ENCODE measurements at regions not wholly inside any gene's neighbourhood (a gene's known extent, or its start where the extent isn't known, plus 50 kb on each side); places are given as distances from the start of the nearest gene placed in this dataset.

DNA sequence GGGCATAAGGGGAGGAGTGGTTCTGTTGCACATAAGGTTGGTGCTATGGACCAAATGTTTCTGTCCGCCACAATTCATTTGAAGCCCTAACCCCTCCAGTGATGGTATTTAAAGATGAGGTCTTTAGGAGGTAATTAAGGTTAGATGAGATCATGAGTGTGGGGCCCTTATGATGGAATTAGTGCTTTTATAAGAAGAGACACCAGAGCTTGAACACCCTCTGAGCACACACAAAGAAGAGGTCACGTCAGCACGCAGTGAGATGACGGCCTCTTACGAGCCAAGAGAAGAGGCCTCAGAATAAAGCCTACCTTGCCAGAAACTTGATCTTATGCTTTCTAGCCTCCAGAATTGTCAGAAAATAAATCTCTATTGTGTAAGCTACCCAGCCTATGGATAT lies 386.4 kb upstream of the CYRIA start:
- FAIRE-seq, result no peak
- no peak for TF ChIP-seq CTCF (IDR thresholded peaks at IDR 0.05; ENCODE audit: insufficient read depth, missing control alignments)
- DNase-seq (ENCODE audit: insufficient read length, low spot score), result no peak

DNA sequence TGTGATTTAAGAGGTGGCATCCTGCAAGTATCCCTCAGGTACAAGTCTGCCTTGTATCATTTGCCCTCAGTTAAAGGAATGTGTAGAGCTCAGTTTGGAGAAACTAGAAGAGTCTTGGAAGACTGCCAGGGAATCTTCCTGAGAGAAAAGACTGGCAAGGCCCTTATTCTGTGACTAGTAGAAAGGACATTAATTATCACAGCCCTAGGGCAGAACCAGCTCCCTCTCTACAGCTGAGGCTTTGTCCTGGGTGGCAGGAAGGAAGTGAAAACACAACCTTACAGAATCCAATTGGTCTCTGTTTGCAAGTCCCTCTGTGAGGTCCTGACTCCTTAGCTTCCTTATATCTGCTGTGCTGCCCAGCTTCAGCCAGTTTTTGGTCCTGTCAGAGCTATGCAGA lies 385.9 kb upstream of the CYRIA start:
- TF ChIP-seq CTCF (IDR thresholded peaks at IDR 0.05; ENCODE audit: insufficient read depth, missing control alignments), result no peak
- FAIRE-seq (no peak), DNase-seq (ENCODE audit: insufficient read length, low spot score) (no peak)

GRCh38 chr2:17043173-17043572 lies 377.5 kb upstream of the CYRIA start:
- DNase-seq (ENCODE audit: insufficient read length, low spot score), result no peak
- FAIRE-seq, result no peak
- no peak for TF ChIP-seq CTCF (IDR thresholded peaks at IDR 0.05; ENCODE audit: insufficient read depth, missing control alignments)

DNA sequence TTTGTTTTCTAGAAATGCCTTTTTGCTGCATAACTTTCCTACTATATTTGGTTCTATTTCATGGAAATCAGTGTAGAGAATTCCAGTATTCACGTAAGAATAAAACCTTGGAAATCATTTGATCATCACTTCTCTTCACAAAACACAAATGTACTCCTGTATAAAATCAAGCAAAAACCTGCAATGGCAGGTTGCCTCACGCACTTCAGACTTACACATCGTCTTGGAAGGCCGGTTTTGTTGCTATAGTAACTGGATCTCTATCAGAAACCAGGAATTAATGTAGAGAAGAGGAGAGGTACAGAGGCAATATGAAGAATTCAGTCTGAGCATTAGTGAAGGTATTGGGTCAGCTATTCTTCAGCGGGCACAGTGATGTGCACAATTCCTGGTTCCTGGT lies 370.7 kb upstream of the CYRIA start:
- DNase-seq (ENCODE audit: insufficient read length, low spot score) (no peak), FAIRE-seq (no peak)
- TF ChIP-seq CTCF (IDR thresholded peaks at IDR 0.05; ENCODE audit: insufficient read depth, missing control alignments), result no peak

DNA sequence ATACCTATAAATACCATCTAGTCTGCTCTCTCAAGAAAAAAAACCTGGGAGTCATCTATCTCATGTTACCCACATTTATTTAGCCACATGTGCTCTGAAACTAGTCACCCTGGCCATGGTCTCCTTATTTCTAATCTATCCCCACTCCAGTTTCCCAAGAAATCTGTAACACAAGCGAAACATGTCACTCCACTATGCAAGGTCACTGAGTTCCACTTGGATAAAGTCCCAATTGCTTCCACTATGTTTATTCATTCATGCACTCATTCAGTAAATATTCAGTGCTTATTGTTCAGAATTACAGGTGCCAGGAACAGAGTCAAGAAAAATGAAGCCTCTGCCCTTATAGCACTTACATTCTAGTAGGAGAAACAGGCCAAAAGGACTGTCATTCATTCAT lies 369.4 kb upstream of the CYRIA start:
- no peak for TF ChIP-seq CTCF (IDR thresholded peaks at IDR 0.05; ENCODE audit: insufficient read depth, missing control alignments)
- FAIRE-seq (no peak), DNase-seq (ENCODE audit: insufficient read length, low spot score) (no peak)

DNA sequence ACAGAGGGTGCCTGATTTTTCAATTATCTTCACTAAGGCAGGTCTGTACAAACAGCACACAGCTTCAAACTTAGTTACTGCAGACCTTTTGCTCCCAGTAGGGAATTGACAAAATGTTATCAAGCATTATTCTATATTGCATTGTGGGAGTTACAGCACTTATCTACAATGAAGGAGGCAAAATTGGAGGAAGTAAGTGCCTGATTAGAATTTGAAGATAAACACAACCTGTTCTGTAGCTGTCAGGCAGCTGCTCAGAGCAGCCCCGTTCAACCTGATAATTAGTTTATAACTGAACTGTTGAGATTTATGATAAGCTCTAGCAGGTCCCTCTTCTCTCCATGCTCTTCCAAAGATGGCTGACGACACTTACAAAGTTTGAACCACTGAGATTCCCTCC lies 364.4 kb upstream of the CYRIA start:
- TF ChIP-seq CTCF (IDR thresholded peaks at IDR 0.05; ENCODE audit: insufficient read depth, missing control alignments), result no peak
- no peak for FAIRE-seq
- DNase-seq (ENCODE audit: insufficient read length, low spot score), result no peak

- DNase-seq (ENCODE audit: insufficient read length, low spot score) (no peak), FAIRE-seq (no peak)
- TF ChIP-seq CTCF (IDR thresholded peaks at IDR 0.05; ENCODE audit: insufficient read depth, missing control alignments), result no peak
These were observed 346.7 kb upstream of the CYRIA start for GRCh38 chr2:17012297-17012696.
